Smooth muscle cell (in vitro differentiated cells): ENCODE measurements at regions not wholly inside any gene's neighbourhood (a gene's known extent, or its start where the extent isn't known, plus 50 kb on each side); places are given as distances from the start of the nearest gene placed in this dataset.

Source experiments
- DNase-seq: peaks from one replicate; lab custom pipeline; 2025; ENCODE audit not compliant: unreplicated experiment; lab: John Stamatoyannopoulos, UW
- H2AFZ ChIP-seq: fragments of 200-600 bp; sonication (generic); 2 replicates; pipeline ENCODE4 v1.6.0; 2016; ENCODE audit warnings: antibody characterized with exemption, low read depth, mild to moderate bottlenecking
- H3F3A ChIP-seq: fragments of 200-600 bp; sonication (generic); 2 replicates; pipeline ENCODE4 v1.6.0; 2017; ENCODE audit warnings: antibody characterized with exemption, low read depth
- H3K27ac ChIP-seq: fragments of 200-600 bp; sonication (generic); 2 replicates; pipeline ENCODE4 v1.5.1; 2016; ENCODE audit warnings: low read depth, mild to moderate bottlenecking
- H3K27me3 ChIP-seq: fragments of 200-600 bp; sonication (generic); 2 replicates; pipeline ENCODE4 v1.6.1; 2016; ENCODE audit warnings: low read depth, mild to moderate bottlenecking
- H3K36me3 ChIP-seq: fragments of 200-600 bp; sonication (generic); 2 replicates; pipeline ENCODE4 v1.5.1; 2016; ENCODE audit warnings: low read depth
- H3K4me1 ChIP-seq: fragments of 200-600 bp; sonication (generic); 2 replicates; pipeline ENCODE4 v1.5.1; 2016; ENCODE audit warnings: low read depth
- H3K4me2 ChIP-seq: fragments of 200-600 bp; sonication (generic); 2 replicates; pipeline ENCODE4 v1.6.0; 2016; ENCODE audit warnings: mild to moderate bottlenecking
- H3K4me3 ChIP-seq: fragments of 200-600 bp; sonication (generic); 2 replicates; pipeline ENCODE4 v1.5.1; 2016; ENCODE audit warnings: mild to moderate bottlenecking
- H3K79me2 ChIP-seq: fragments of 200-600 bp; sonication (generic); 2 replicates; pipeline ENCODE4 v1.6.0; 2016; ENCODE audit warnings: low read depth, mild to moderate bottlenecking
- H3K9ac ChIP-seq: fragments of 200-600 bp; sonication (generic); 2 replicates; pipeline ENCODE4 v1.6.0; 2016; ENCODE audit warnings: low read depth
- H3K9me3 ChIP-seq: fragments of 200-600 bp; sonication (generic); replicated peaks from 2 replicates; pipeline ENCODE4 v1.5.1; 2016; ENCODE audit warnings: low read depth
- H4K20me1 ChIP-seq: fragments of 200-600 bp; sonication (generic); 2 replicates; pipeline ENCODE4 v1.6.0; 2016; ENCODE audit warnings: low read depth
- whole genome bisulfite sequencing: methylation state at CpG from one replicate; pipeline ENCODE4 v1.1.7; 2016; ENCODE audit warnings: low lambda C conversion rate; 5-methylcytosine and 5-hydroxymethylcytosine counted together
- TF ChIP-seq, protein P1 (sequence below): fragments of 200-600 bp; sonication (generic); IDR thresholded peaks from 2 replicates; pipeline ENCODE4 v1.5.1; 2017; ENCODE audit warnings: borderline replicate concordance, mild to moderate bottlenecking, antibody characterized with exemption; ENCODE audit not compliant: insufficient read depth, poor library complexity, severe bottlenecking

DNA sequence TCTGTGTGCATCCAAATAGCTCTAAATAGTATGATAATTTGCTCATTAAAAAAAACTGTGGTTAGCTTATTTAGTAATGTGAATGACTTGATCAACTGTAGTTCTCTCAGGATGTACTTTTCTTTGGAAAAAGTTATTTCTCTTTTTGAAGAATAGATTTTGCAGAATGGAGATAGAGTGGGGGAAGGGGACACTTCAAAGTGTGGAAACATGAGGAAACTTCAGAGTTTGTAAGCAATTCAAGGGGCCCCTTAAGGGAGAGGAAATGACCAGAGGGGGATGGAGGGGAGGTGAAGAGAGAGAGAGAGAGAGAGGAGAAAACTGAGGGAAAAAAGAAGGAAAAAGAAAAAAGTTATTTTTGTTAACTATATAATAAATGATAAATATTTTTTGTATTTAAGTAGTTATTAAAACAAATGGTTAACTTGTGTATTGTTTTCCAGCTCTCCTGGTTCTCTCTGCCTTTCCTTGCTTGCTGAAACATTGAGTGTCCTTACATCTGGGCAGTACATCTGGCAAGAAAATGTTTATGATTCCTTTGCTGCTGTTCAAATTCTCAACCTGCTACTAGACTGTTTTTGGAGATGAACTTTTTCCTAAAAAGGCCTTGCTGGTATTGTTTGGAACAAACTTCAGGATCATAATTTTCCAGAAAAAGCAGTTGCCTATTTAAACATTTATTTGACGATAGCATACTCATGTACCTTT is 497.5 kb upstream of the CITED2 start:
- 98% methylated on average over 1 of the region's 1 CpG for WGBS
- no peaks in the 10 kb centered on the region for H4K20me1 ChIP-seq
- TF ChIP-seq, protein P1, sequence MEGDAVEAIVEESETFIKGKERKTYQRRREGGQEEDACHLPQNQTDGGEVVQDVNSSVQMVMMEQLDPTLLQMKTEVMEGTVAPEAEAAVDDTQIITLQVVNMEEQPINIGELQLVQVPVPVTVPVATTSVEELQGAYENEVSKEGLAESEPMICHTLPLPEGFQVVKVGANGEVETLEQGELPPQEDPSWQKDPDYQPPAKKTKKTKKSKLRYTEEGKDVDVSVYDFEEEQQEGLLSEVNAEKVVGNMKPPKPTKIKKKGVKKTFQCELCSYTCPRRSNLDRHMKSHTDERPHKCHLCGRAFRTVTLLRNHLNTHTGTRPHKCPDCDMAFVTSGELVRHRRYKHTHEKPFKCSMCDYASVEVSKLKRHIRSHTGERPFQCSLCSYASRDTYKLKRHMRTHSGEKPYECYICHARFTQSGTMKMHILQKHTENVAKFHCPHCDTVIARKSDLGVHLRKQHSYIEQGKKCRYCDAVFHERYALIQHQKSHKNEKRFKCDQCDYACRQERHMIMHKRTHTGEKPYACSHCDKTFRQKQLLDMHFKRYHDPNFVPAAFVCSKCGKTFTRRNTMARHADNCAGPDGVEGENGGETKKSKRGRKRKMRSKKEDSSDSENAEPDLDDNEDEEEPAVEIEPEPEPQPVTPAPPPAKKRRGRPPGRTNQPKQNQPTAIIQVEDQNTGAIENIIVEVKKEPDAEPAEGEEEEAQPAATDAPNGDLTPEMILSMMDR, result no peak
- H2AFZ ChIP-seq, result no peak overlapping the region
- H3K9ac ChIP-seq, result no peak overlapping the region
- H3K27me3 ChIP-seq, result no peaks in the 10 kb centered on the region
- H3K4me1 ChIP-seq, result peaks cover 7% of the 10 kb centered on the region
- H3K4me3 ChIP-seq, result no peak overlapping the region
- no peaks in the 10 kb centered on the region for H3K36me3 ChIP-seq
- no peak overlapping the region for H3K27ac ChIP-seq
- no peaks in the 10 kb centered on the region for H3K9me3 ChIP-seq
- H3F3A ChIP-seq, result no peaks in the 10 kb centered on the region
- H3K79me2 ChIP-seq, result no peaks in the 10 kb centered on the region
- no peak overlapping the region for H3K4me2 ChIP-seq
- DNase-seq, result no peak

DNA sequence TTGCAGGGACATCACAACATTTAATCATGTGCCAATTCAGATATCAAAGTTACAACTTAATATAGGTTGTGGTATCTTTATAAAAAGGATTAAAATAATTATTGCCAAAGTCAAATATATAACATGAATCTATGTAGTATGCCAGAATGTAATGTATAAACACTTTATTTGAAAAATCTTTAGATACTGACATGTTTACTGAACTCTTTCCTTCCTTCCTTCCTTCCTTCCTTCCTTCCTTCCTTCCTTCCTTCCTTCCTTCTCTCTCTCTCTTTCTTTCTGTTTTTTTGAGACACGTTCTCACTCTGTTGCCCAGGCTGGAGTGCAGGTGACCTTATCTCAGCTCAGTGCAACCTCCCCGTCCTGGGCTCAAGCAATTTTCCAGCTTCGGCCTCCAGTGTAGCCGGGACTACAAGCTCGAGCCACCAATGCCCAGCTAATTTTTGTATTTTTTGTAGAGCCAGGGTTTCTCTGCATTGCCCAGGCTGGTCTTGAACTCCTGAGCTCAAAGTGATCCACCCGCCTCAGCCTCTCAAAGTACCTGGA is 496.8 kb upstream of the CITED2 start:
- Histone ChIP-seq H3K27ac (no peak overlapping the region), H3K4me2 (no peak overlapping the region), H3K79me2 (no peaks in the 10 kb centered on the region), H3K36me3 (no peaks in the 10 kb centered on the region), H3K4me1 (peaks cover 7% of the 10 kb centered on the region), H3K9me3 (no peaks in the 10 kb centered on the region), H2AFZ (no peak overlapping the region), H3K4me3 (no peak overlapping the region), H3F3A (no peaks in the 10 kb centered on the region), H4K20me1 (no peaks in the 10 kb centered on the region), H3K9ac (no peak overlapping the region), H3K27me3 (no peaks in the 10 kb centered on the region)
- WGBS, result 82% methylated on average over 6 of the region's 6 CpGs
- TF ChIP-seq, protein P1, result no peak
- DNase-seq, result no peak

DNA sequence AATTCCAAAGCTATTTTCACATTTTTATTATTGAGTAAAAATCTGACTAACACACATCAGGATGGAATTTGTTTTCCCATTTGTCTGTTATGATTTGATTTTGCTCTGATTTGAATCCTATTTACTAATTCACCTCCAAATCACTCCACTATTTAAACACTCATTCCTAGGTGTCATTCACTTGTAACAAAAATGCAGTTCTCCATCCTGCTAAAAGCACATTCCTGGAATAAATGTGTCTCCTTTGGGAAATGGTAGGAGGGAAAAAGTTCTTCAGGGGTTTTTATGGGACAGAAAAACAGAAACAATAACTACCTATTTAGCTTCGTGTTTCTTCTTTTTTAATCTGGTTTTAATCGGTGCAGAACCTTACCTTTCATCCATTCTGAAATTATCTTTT is 494.1 kb upstream of the CITED2 start:
- no peak overlapping the region for H3K27ac ChIP-seq
- no peaks in the 10 kb centered on the region for H4K20me1 ChIP-seq
- H3K4me3 ChIP-seq, result no peak overlapping the region
- no peaks in the 10 kb centered on the region for H3K27me3 ChIP-seq
- WGBS, result 75% methylated on average over 2 of the region's 2 CpGs
- H3K79me2 ChIP-seq, result no peaks in the 10 kb centered on the region
- H3K4me2 ChIP-seq, result no peak overlapping the region
- DNase-seq, result no peak
- no peaks in the 10 kb centered on the region for H3K9me3 ChIP-seq
- TF ChIP-seq, protein P1, result no peak
- H3K9ac ChIP-seq, result no peak overlapping the region
- peaks cover 7% of the 10 kb centered on the region for H3K4me1 ChIP-seq
- H3F3A ChIP-seq, result no peaks in the 10 kb centered on the region
- no peaks in the 10 kb centered on the region for H3K36me3 ChIP-seq
- no peak overlapping the region for H2AFZ ChIP-seq

DNA sequence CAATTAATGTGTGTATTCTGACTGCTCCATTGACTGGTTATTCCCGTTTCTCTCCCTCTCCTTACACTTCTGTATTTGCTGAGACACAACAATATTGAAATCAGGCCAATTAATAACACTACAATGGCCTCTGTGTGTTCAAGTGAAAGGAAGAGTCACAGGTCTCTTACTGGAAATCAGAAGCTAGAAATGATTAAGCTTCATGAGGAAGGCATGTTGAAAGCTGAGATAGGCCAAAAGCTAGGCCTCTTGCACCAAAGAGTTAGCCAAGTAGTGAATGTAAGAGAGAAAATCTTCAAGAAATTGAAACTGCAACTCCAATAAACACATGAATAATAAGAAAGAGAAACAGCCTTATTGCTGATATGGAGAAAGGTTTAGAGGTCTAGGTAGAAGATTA is 489.5 kb upstream of the CITED2 start:
- TF ChIP-seq, protein P1, result no peak
- H3K4me3 ChIP-seq, result no peak overlapping the region
- H3K79me2 ChIP-seq, result no peaks in the 10 kb centered on the region
- no peaks in the 10 kb centered on the region for H3F3A ChIP-seq
- WGBS, result 89% methylated on average over 1 of the region's 1 CpG
- no peak overlapping the region for H3K4me2 ChIP-seq
- no peak overlapping the region for H2AFZ ChIP-seq
- no peaks in the 10 kb centered on the region for H3K9me3 ChIP-seq
- no peaks in the 10 kb centered on the region for H4K20me1 ChIP-seq
- no peaks in the 10 kb centered on the region for H3K36me3 ChIP-seq
- H3K4me1 ChIP-seq, result no peaks in the 10 kb centered on the region
- no peak for DNase-seq
- H3K27ac ChIP-seq, result no peak overlapping the region
- H3K27me3 ChIP-seq, result no peaks in the 10 kb centered on the region
- no peak overlapping the region for H3K9ac ChIP-seq
